OCI-LY7 (cell line): ENCODE measurements at regions not wholly inside any gene's neighbourhood (a gene's known extent, or its start where the extent isn't known, plus 50 kb on each side); places are given as distances from the start of the nearest gene placed in this dataset.

Experiments
- BruUV-seq: library from RNA; stranded (reverse); fragments of 400-500 nt; replicated peaks from 2 replicates; lab custom pipeline; 2021; lab: Mats Ljungman, UMichigan
- CTCF ChIA-PET: fragments of 300-600 bp; sonication (Branson Sonifier 250); formaldehyde crosslinking; loops from one replicate; lab custom pipeline; 2022; ENCODE audit warnings: antibody characterized with exemption; ENCODE audit not compliant: unreplicated experiment; lab: Charles Lee
- POLR2A ChIA-PET: fragments of 300-600 bp; sonication (Branson Sonifier 250); formaldehyde crosslinking; loops from one replicate; lab custom pipeline; 2022; ENCODE audit warnings: antibody characterized with exemption; lab: Charles Lee
- DNase-seq: peaks from one replicate; pipeline ENCODE4 v3.0.0-alpha.2; 2015; ENCODE audit warnings: low spot score
- H2AFZ ChIP-seq: fragments of 200-600 bp; sonication (generic), shearing (Covaris generic); 2 replicates; pipeline ENCODE4 v1.6.1; 2014; ENCODE audit warnings: mild to moderate bottlenecking, antibody characterized with exemption, low read length, moderate library complexity
- H3K27ac ChIP-seq: fragments of 200-600 bp; sonication (generic); 2 replicates; pipeline ENCODE4 v1.5.1; 2014; ENCODE audit warnings: mixed run types, low read depth, mild to moderate bottlenecking, moderate library complexity, low read length, inconsistent platforms; ENCODE audit not compliant: poor library complexity, severe bottlenecking
- H3K36me3 ChIP-seq: fragments of 200-600 bp; sonication (generic); 2 replicates; pipeline ENCODE4 v1.6.1; 2014; ENCODE audit warnings: mild to moderate bottlenecking, antibody characterized with exemption, low read length, moderate library complexity, mixed read lengths; ENCODE audit not compliant: insufficient read depth
- H3K4me1 ChIP-seq: fragments of 200-600 bp; sonication (generic); 2 replicates; pipeline ENCODE4 v1.5.1; 2014; ENCODE audit warnings: mild to moderate bottlenecking, low read length; ENCODE audit not compliant: insufficient read depth, poor library complexity, severe bottlenecking
- H3K4me2 ChIP-seq: fragments of 200-600 bp; sonication (generic); 2 replicates; pipeline ENCODE4 v1.6.1; 2014; ENCODE audit warnings: mild to moderate bottlenecking, low read length
- H3K4me3 ChIP-seq: fragments of 200-600 bp; sonication (generic); 2 replicates; pipeline ENCODE4 v1.5.1; 2014; ENCODE audit warnings: mild to moderate bottlenecking, low read depth, low read length; ENCODE audit not compliant: poor library complexity, severe bottlenecking
- H3K79me2 ChIP-seq: fragments of 200-600 bp; sonication (generic); 2 replicates; pipeline ENCODE4 v1.6.1; 2016; ENCODE audit warnings: low read depth, mild to moderate bottlenecking, low read length, moderate library complexity, mixed read lengths; ENCODE audit not compliant: insufficient read depth
- H3K9me2 ChIP-seq: fragments of 200-600 bp; sonication (generic); 2 replicates; pipeline ENCODE4 v1.6.1; 2016; ENCODE audit warnings: mild to moderate bottlenecking, low read length, mixed read lengths; ENCODE audit not compliant: insufficient read depth
- H3K9me3 ChIP-seq: fragments of 200-600 bp; sonication (generic); 2 replicates; pipeline ENCODE4 v1.6.1; 2014; ENCODE audit warnings: mild to moderate bottlenecking, mixed run types, low read length, mixed read lengths
- H4K20me1 ChIP-seq: fragments of 200-600 bp; sonication (generic); 2 replicates; pipeline ENCODE4 v1.6.1; 2014; ENCODE audit warnings: mild to moderate bottlenecking, antibody characterized with exemption, low read length, moderate library complexity, mixed read lengths; ENCODE audit not compliant: insufficient read depth
- CTCF ChIP-seq: fragments of 200-600 bp; sonication (generic); conservative IDR thresholded peaks from 2 replicates; pipeline ENCODE4 v1.5.1; 2014; ENCODE audit warnings: mild to moderate bottlenecking, antibody characterized with exemption, low read length, moderate library complexity, mixed read lengths
- EZH2phosphoT487 ChIP-seq: fragments of 200-600 bp; sonication (generic); IDR thresholded peaks from 2 replicates; pipeline ENCODE4 v1.6.1; 2018; ENCODE audit warnings: low read depth, borderline replicate concordance, mild to moderate bottlenecking, mixed run types, antibody characterized with exemption, low read length, moderate library complexity, mixed read lengths
- intact Hi-C: fragments of 100-400 bp; cut with micrococcal nuclease; formaldehyde crosslinking; loops from one replicate; pipeline ENCODE4 v1.10.0; 2022; ENCODE audit not compliant: unreplicated experiment

- ChIA-PET CTCF (no interaction called here), POLR2A (interaction anchor here (0.6 to 0.9 kb wide), 2 partner anchors 11 to 25 kb away, joined by 3 read pairs; no protein-coding TSS in a partner anchor)
- intact Hi-C loops = loop anchor here (10.0 kb wide), 2 partner anchors 472 to 552 kb away; no protein-coding TSS in a partner anchor
- Histone ChIP-seq H3K36me3 (no peaks in the 10 kb centered on the region), H3K4me1 (peaks cover 16% of the 10 kb centered on the region), H4K20me1 (no peaks in the 10 kb centered on the region), H3K4me3 (no peak overlapping the region), H2AFZ (no peak overlapping the region), H3K9me2 (no peaks in the 10 kb centered on the region), H3K9me3 (no peaks in the 10 kb centered on the region), H3K27ac (no peak overlapping the region), H3K4me2 (no peak overlapping the region), H3K79me2 (no peaks in the 10 kb centered on the region)
- BruUV-seq = no TSS peak
- no peak for TF ChIP-seq CTCF
- TF ChIP-seq EZH2phosphoT487 = no peak
- no peak for DNase-seq
Measured at GRCh38 chr5:6182271-6182815, 196.0 kb downstream of the MED10 start.

- H3K9me3 ChIP-seq = no peaks in the 10 kb centered on the region
- H3K4me1 ChIP-seq = peaks cover 11% of the 10 kb centered on the region
- H3K4me3 ChIP-seq = no peak overlapping the region
- POLR2A ChIA-PET = interaction anchor here (0.6 kb wide), 1 partner anchor 25 kb away, joined by 3 read pairs; no protein-coding TSS in a partner anchor
- CTCF ChIA-PET = no interaction called here
- no peaks in the 10 kb centered on the region for H3K9me2 ChIP-seq
- TF ChIP-seq CTCF = no peak
- no peak for TF ChIP-seq EZH2phosphoT487
- intact Hi-C loops = loop anchor here (10.0 kb wide), 2 partner anchors 473 to 553 kb away; no protein-coding TSS in a partner anchor
- no peak overlapping the region for H2AFZ ChIP-seq
- H3K4me2 ChIP-seq = no peak overlapping the region
- H4K20me1 ChIP-seq = no peaks in the 10 kb centered on the region
- no TSS peak for BruUV-seq
- no peaks in the 10 kb centered on the region for H3K36me3 ChIP-seq
- no peaks in the 10 kb centered on the region for H3K79me2 ChIP-seq
- no peak for DNase-seq
- no peak overlapping the region for H3K27ac ChIP-seq
Measured at GRCh38 chr5:6181871-6182270, 196.5 kb downstream of the MED10 start.

GRCh38 chr5:6181147-6181729 is 197.1 kb downstream of the MED10 start:
- Histone ChIP-seq H3K4me1 (peaks cover 10% of the 10 kb centered on the region), H3K36me3 (no peaks in the 10 kb centered on the region), H3K9me2 (no peaks in the 10 kb centered on the region), H3K27ac (no peak overlapping the region), H3K79me2 (no peaks in the 10 kb centered on the region), H3K4me2 (no peak overlapping the region), H3K9me3 (no peaks in the 10 kb centered on the region), H3K4me3 (no peak overlapping the region), H2AFZ (no peak overlapping the region), H4K20me1 (no peaks in the 10 kb centered on the region)
- no TSS peak for BruUV-seq
- TF ChIP-seq EZH2phosphoT487 (no peak), CTCF (no peak)
- intact Hi-C loops = loop anchor here (10.0 kb wide), 2 partner anchors 474 to 554 kb away; no protein-coding TSS in a partner anchor
- DNase-seq = no peak
- POLR2A ChIA-PET = no interaction called here
- CTCF ChIA-PET = no interaction called here
